Liver (tissue), 7 donors: ENCODE measurements at regions not wholly inside any gene's neighbourhood (a gene's known extent, or its start where the extent isn't known, plus 50 kb on each side); places are given as distances from the start of the nearest gene placed in this dataset.

Source experiments
- DNase-seq: peaks from one replicate; pipeline ENCODE4 v3.0.0-alpha.2; 2017; ENCODE audit warnings: low spot score
- H3K27ac ChIP-seq, 2 donors: one replicate each; pipeline ENCODE4 v1.7.0; 2013; ENCODE audit warnings: inconsistent platforms in 2 of 2, low read length in 2 of 2, control low read depth in 1 of 2, low read depth in 1 of 2, mild to moderate bottlenecking in 1 of 2
- H3K27me3 ChIP-seq, 4 donors: one replicate each; pipeline versions ENCODE4 v1.6.1 to v1.7.0; 2013; ENCODE audit warnings: low read length in 3 of 4, inconsistent platforms in 1 of 4, mild to moderate bottlenecking in 1 of 4, moderate library complexity in 1 of 4; ENCODE audit not compliant: control insufficient read depth in 4 of 4, insufficient read depth in 4 of 4
- H3K36me3 ChIP-seq, 4 donors: one replicate each; pipeline versions ENCODE4 v1.6.1 to v1.7.0; 2013; ENCODE audit warnings: low read length in 3 of 4, mild to moderate bottlenecking in 3 of 4, low read depth in 1 of 4, moderate library complexity in 1 of 4; ENCODE audit not compliant: control insufficient read depth in 4 of 4, insufficient read depth in 3 of 4
- H3K4me1 ChIP-seq, 4 donors: one replicate each; pipeline versions ENCODE4 v1.6.1 to v1.7.0; 2013; ENCODE audit warnings: low read length in 3 of 4, mild to moderate bottlenecking in 3 of 4, moderate library complexity in 1 of 4; ENCODE audit not compliant: control insufficient read depth in 4 of 4, insufficient read depth in 4 of 4
- H3K4me3 ChIP-seq, 3 donors: one replicate each; pipeline versions ENCODE4 v1.6.1 to v1.7.0; 2013; ENCODE audit warnings: low read length in 3 of 3, control low read depth in 1 of 3, low read depth in 1 of 3, mild to moderate bottlenecking in 1 of 3
- H3K9ac ChIP-seq, 2 donors: one replicate each; pipeline ENCODE4 v1.7.0; 2013; ENCODE audit warnings: low read length in 2 of 2, mild to moderate bottlenecking in 2 of 2, moderate library complexity in 2 of 2, control low read depth in 1 of 2, low read depth in 1 of 2
- H3K9me3 ChIP-seq, 4 donors: one replicate each; pipeline versions ENCODE4 v1.6.1 to v1.7.0; 2013; ENCODE audit warnings: low read length in 3 of 4; ENCODE audit not compliant: control insufficient read depth in 4 of 4
- EGR1 ChIP-seq, 2 donors: IDR thresholded peaks; 2 replicates each; pipeline ENCODE4 v1.6.1; 2016 to 2018; ENCODE audit warnings: antibody characterized with exemption in 2 of 2, low read depth in 2 of 2
- FOXA1 ChIP-seq: IDR thresholded peaks from 2 replicates; pipeline ENCODE4 v1.6.1; 2016; ENCODE audit warnings: antibody characterized with exemption
- FOXA2 ChIP-seq: IDR thresholded peaks from 2 replicates; pipeline ENCODE4 v1.6.1; 2016; ENCODE audit warnings: antibody characterized with exemption
- GABPA ChIP-seq, 2 donors: IDR thresholded peaks in 1 of 2; conservative IDR thresholded peaks in 1 of 2; 2 replicates each; pipeline ENCODE4 v1.6.1; 2016; ENCODE audit warnings: antibody characterized with exemption in 2 of 2, mild to moderate bottlenecking in 1 of 2, moderate library complexity in 1 of 2
- HNF4A ChIP-seq, 2 donors: conservative IDR thresholded peaks; 2 replicates each; pipeline ENCODE4 v1.6.1; 2016; ENCODE audit warnings: antibody characterized with exemption in 2 of 2, mild to moderate bottlenecking in 2 of 2
- HNF4G ChIP-seq: IDR thresholded peaks from 2 replicates; pipeline ENCODE4 v1.6.1; 2016; ENCODE audit warnings: antibody characterized with exemption
- RAD21 ChIP-seq, 2 donors: IDR thresholded peaks; 2 replicates each; pipeline ENCODE4 v1.6.1; 2016; ENCODE audit warnings: antibody characterized with exemption in 2 of 2, mild to moderate bottlenecking in 2 of 2
- RXRA ChIP-seq, 2 donors: IDR thresholded peaks; 2 replicates each; pipeline ENCODE4 v1.6.1; 2017 to 2018; ENCODE audit warnings: antibody characterized with exemption in 2 of 2, mild to moderate bottlenecking in 1 of 2
- SP1 ChIP-seq: IDR thresholded peaks from 2 replicates; pipeline ENCODE4 v1.6.1; 2018; ENCODE audit warnings: antibody characterized with exemption, mild to moderate bottlenecking
- TAF1 ChIP-seq: conservative IDR thresholded peaks from 2 replicates; pipeline ENCODE4 v1.6.1; 2016; ENCODE audit warnings: antibody characterized with exemption, mild to moderate bottlenecking
- YY1 ChIP-seq: IDR thresholded peaks from 2 replicates; pipeline ENCODE4 v1.6.1; 2016; ENCODE audit warnings: antibody characterized with exemption, mild to moderate bottlenecking
- WGBS: extraction: QIAGEN DNeasy Blood & Tissue Kit; methylation state at CpG from one replicate; pipeline ENCODE4 v1.1.7; 2013; 5-methylcytosine and 5-hydroxymethylcytosine counted together
- TF ChIP-seq, protein P1 (sequence below): IDR thresholded peaks from 2 replicates; pipeline ENCODE4 v1.6.1; 2016; ENCODE audit warnings: antibody characterized with exemption, mild to moderate bottlenecking
- TF ChIP-seq, protein P2 (sequence below): IDR thresholded peaks from 2 replicates; pipeline ENCODE4 v1.6.1; 2016; ENCODE audit warnings: antibody characterized with exemption
- TF ChIP-seq, protein P3 (sequence below): IDR thresholded peaks from 2 replicates; pipeline ENCODE4 v1.6.1; 2016; ENCODE audit warnings: antibody characterized with exemption
- TF ChIP-seq, protein P4 (sequence below): IDR thresholded peaks from 2 replicates; pipeline ENCODE4 v1.6.1; 2016; ENCODE audit warnings: antibody characterized with exemption
- donor health status: healthy.
- donor health status: healthy.
- donor health status: healthy.
- donor health status: healthy.

DNA sequence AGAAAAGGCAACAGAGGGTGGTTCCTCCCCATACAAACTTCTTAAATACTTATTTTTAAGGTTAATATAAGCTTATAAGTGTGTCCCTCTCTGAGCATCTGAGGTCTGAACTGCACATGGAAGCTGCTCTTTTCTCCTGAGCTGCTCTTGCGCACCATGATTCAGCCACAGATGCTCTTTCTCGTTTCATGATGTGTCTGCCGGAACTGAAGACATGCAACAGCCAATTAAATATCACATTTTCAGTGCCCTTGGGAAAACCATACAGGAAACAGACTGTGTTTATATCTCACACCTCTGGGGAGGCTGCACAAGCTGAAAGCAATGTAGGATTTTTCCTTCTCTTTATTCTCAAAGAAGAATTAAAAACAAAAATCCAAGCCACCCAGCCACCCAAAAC, 96.8 kb upstream of the NREP start:
- H3K27ac ChIP-seq: no peak overlapping the region
- DNase-seq: no peak
- TF ChIP-seq, protein P1, sequence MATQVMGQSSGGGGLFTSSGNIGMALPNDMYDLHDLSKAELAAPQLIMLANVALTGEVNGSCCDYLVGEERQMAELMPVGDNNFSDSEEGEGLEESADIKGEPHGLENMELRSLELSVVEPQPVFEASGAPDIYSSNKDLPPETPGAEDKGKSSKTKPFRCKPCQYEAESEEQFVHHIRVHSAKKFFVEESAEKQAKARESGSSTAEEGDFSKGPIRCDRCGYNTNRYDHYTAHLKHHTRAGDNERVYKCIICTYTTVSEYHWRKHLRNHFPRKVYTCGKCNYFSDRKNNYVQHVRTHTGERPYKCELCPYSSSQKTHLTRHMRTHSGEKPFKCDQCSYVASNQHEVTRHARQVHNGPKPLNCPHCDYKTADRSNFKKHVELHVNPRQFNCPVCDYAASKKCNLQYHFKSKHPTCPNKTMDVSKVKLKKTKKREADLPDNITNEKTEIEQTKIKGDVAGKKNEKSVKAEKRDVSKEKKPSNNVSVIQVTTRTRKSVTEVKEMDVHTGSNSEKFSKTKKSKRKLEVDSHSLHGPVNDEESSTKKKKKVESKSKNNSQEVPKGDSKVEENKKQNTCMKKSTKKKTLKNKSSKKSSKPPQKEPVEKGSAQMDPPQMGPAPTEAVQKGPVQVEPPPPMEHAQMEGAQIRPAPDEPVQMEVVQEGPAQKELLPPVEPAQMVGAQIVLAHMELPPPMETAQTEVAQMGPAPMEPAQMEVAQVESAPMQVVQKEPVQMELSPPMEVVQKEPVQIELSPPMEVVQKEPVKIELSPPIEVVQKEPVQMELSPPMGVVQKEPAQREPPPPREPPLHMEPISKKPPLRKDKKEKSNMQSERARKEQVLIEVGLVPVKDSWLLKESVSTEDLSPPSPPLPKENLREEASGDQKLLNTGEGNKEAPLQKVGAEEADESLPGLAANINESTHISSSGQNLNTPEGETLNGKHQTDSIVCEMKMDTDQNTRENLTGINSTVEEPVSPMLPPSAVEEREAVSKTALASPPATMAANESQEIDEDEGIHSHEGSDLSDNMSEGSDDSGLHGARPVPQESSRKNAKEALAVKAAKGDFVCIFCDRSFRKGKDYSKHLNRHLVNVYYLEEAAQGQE: no peak
- H3K4me3 ChIP-seq: no peak overlapping the region
- no peaks in the 10 kb centered on the region for H3K36me3 ChIP-seq
- H3K9me3 ChIP-seq: no peaks in the 10 kb centered on the region
- H3K4me1 ChIP-seq: no peaks in the 10 kb centered on the region
- no peaks in the 10 kb centered on the region for H3K27me3 ChIP-seq
- WGBS: 79% methylated on average over 3 of the region's 3 CpGs
- H3K9ac ChIP-seq: no peak overlapping the region

DNA sequence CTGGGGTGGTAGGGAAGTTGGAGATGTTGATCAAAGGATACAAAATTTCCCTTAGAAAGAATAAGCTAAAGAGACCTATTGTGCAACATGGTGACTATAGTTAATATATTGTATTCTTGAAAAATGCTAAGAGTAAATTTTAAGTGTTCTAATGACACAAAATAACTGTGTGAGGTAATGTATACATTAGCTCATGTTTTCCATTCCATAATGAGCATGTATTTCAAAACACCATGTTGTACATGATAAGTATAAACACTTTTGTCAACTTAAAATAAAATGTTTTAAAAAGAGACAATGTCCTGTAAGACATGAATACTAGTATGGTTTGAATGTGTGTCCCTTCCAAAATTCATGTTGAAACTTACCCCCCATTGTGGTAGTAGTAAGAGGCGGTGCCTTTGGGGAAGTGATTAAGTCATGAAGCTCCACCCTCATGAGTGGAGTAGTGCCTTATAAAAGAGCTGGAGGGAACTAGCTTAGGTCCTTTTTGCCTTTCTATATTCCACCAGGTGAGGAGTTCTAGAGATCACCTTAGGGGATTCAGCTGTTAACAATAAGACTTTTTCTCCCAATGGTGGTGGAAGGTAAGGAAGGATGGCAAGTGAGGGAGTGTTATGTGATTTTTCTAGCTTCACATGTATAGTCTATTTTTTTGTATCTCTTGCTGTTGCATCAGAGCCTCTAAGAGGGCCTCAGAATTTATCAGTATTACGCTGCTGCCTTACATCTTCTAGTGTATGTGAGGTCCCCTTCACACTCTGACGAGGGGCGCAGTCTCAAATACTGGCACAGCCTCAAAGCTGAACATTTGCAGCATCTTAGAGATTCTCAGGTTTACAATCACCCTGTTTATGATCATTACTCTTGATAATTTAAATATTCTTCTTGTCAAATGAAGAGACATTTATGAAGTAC, 94.9 kb upstream of the NREP start:
- no peak for DNase-seq
- H3K9me3 ChIP-seq: no peaks in the 10 kb centered on the region
- no peaks in the 10 kb centered on the region for H3K36me3 ChIP-seq
- no peak overlapping the region for H3K9ac ChIP-seq
- no peaks in the 10 kb centered on the region for H3K4me1 ChIP-seq
- 93% methylated on average over 4 of the region's 4 CpGs for WGBS
- H3K4me3 ChIP-seq: no peak overlapping the region
- H3K27me3 ChIP-seq: no peaks in the 10 kb centered on the region
- TF ChIP-seq RAD21 (IDR thresholded peaks at IDR 0.05): no peak
- TF ChIP-seq, protein P2, sequence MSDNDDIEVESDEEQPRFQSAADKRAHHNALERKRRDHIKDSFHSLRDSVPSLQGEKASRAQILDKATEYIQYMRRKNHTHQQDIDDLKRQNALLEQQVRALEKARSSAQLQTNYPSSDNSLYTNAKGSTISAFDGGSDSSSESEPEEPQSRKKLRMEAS: no peak
- no peak for TF ChIP-seq SP1
- TF ChIP-seq, protein P1: no peak
- TF ChIP-seq, protein P3, sequence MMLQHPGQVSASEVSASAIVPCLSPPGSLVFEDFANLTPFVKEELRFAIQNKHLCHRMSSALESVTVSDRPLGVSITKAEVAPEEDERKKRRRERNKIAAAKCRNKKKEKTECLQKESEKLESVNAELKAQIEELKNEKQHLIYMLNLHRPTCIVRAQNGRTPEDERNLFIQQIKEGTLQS: no peak
- TF ChIP-seq FOXA2: no peak
- TF ChIP-seq HNF4A (conservative IDR thresholded peaks at IDR 0.05): no peak
- no peak for TF ChIP-seq GABPA (IDR thresholded peaks at IDR 0.05 in 1 of 2, conservative IDR thresholded peaks at IDR 0.05 in 1 of 2)
- TF ChIP-seq, protein P4, sequence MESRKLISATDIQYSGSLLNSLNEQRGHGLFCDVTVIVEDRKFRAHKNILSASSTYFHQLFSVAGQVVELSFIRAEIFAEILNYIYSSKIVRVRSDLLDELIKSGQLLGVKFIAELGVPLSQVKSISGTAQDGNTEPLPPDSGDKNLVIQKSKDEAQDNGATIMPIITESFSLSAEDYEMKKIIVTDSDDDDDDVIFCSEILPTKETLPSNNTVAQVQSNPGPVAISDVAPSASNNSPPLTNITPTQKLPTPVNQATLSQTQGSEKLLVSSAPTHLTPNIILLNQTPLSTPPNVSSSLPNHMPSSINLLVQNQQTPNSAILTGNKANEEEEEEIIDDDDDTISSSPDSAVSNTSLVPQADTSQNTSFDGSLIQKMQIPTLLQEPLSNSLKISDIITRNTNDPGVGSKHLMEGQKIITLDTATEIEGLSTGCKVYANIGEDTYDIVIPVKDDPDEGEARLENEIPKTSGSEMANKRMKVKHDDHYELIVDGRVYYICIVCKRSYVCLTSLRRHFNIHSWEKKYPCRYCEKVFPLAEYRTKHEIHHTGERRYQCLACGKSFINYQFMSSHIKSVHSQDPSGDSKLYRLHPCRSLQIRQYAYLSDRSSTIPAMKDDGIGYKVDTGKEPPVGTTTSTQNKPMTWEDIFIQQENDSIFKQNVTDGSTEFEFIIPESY: no peak
- no peak for TF ChIP-seq HNF4G
- no peak for TF ChIP-seq EGR1 (IDR thresholded peaks at IDR 0.05; ENCODE audit: low read depth in 2 of 2)
- TF ChIP-seq YY1: no peak
- TF ChIP-seq RXRA (IDR thresholded peaks at IDR 0.05): no peak
- no peak for TF ChIP-seq FOXA1
- no peak for TF ChIP-seq TAF1
- H3K27ac ChIP-seq: no peak overlapping the region
